Trophoblast cell (in vitro differentiated cells and primary cell): ENCODE measurements at regions not wholly inside any gene's neighbourhood (a gene's known extent, or its start where the extent isn't known, plus 50 kb on each side); places are given as distances from the start of the nearest gene placed in this dataset.

Source experiments
- DNase-seq, 2 donors: peaks; one replicate each; pipeline ENCODE4 v3.0.0-alpha.2; 2016
- H2AFZ ChIP-seq: 2 replicates; pipeline ENCODE4 v1.6.1; 2013; ENCODE audit warnings: low read length, moderate library complexity, mild to moderate bottlenecking; ENCODE audit not compliant: insufficient read depth, poor library complexity
- H2AK5ac ChIP-seq: 2 replicates; pipeline ENCODE4 v1.6.1; 2013; ENCODE audit warnings: mild to moderate bottlenecking, low read length
- H2BK120ac ChIP-seq: 2 replicates; pipeline ENCODE4 v1.6.1; 2013; ENCODE audit warnings: low read length, mild to moderate bottlenecking, moderate library complexity; ENCODE audit not compliant: insufficient read depth, poor library complexity
- H2BK12ac ChIP-seq: 2 replicates; pipeline ENCODE4 v1.6.1; 2013; ENCODE audit warnings: mild to moderate bottlenecking, low read length, moderate library complexity
- H2BK5ac ChIP-seq: 2 replicates; pipeline ENCODE4 v1.6.1; 2013; ENCODE audit warnings: low read length, low read depth, moderate library complexity, mild to moderate bottlenecking; ENCODE audit not compliant: poor library complexity
- H3K14ac ChIP-seq: 2 replicates; pipeline ENCODE4 v1.6.1; 2013; ENCODE audit warnings: mild to moderate bottlenecking, low read length
- H3K18ac ChIP-seq: 2 replicates; pipeline ENCODE4 v1.6.1; 2013; ENCODE audit warnings: mild to moderate bottlenecking, low read length
- H3K23ac ChIP-seq: 2 replicates; pipeline ENCODE4 v1.6.1; 2013; ENCODE audit warnings: low read length
- H3K27ac ChIP-seq: 2 replicates; pipeline ENCODE4 v1.5.1; 2013; ENCODE audit warnings: low read depth, mild to moderate bottlenecking, inconsistent platforms, low read length, moderate library complexity
- H3K27me3 ChIP-seq: 2 replicates; pipeline ENCODE4 v1.6.1; 2013; ENCODE audit warnings: inconsistent platforms, mild to moderate bottlenecking, low read length, moderate library complexity; ENCODE audit not compliant: insufficient read depth
- H3K36me3 ChIP-seq, 2 experiments: 1 replicate in 1 of 2; 2 replicates in 1 of 2; pipeline ENCODE4 v1.6.1; 2013; ENCODE audit warnings: low read length in 2 of 2, mild to moderate bottlenecking in 2 of 2, moderate library complexity in 1 of 2; ENCODE audit not compliant: insufficient read depth in 2 of 2, control insufficient read depth in 1 of 2
- H3K4ac ChIP-seq: 2 replicates; pipeline ENCODE4 v1.6.1; 2013; ENCODE audit warnings: low read depth, mild to moderate bottlenecking, low read length, moderate library complexity
- H3K4me1 ChIP-seq, 2 experiments: 1 replicate in 1 of 2; 2 replicates in 1 of 2; pipeline ENCODE4 v1.6.1; 2013; ENCODE audit warnings: low read length in 2 of 2, mild to moderate bottlenecking in 2 of 2, moderate library complexity in 1 of 2; ENCODE audit not compliant: insufficient read depth in 2 of 2, control insufficient read depth in 1 of 2
- H3K4me2 ChIP-seq: 2 replicates; pipeline ENCODE4 v1.6.1; 2013; ENCODE audit warnings: inconsistent platforms, mild to moderate bottlenecking, low read length, moderate library complexity
- H3K4me3 ChIP-seq: 2 replicates; pipeline ENCODE4 v1.5.1; 2013; ENCODE audit warnings: mild to moderate bottlenecking, low read depth, low read length, inconsistent platforms
- H3K79me1 ChIP-seq: one replicate; pipeline ENCODE4 v1.6.1; 2013; ENCODE audit warnings: low read length
- H3K79me2 ChIP-seq: 2 replicates; pipeline ENCODE4 v1.6.1; 2013; ENCODE audit warnings: low read length, mild to moderate bottlenecking; ENCODE audit not compliant: control insufficient read depth, insufficient read depth, poor library complexity
- H3K9ac ChIP-seq: 2 replicates; pipeline ENCODE4 v1.6.1; 2013; ENCODE audit warnings: mild to moderate bottlenecking, low read length
- H3K9me3 ChIP-seq: 2 replicates; pipeline ENCODE4 v1.6.1; 2013; ENCODE audit warnings: low read depth, mild to moderate bottlenecking, control low read depth, inconsistent platforms, low read length; ENCODE audit not compliant: insufficient read depth
- H4K12ac ChIP-seq: 2 replicates; pipeline ENCODE4 v1.6.1; 2013; ENCODE audit warnings: low read depth, mild to moderate bottlenecking, low read length, moderate library complexity
- H4K8ac ChIP-seq: 2 replicates; pipeline ENCODE4 v1.6.1; 2013; ENCODE audit warnings: low read depth, mild to moderate bottlenecking, low read length, moderate library complexity
- H4K91ac ChIP-seq: one replicate; pipeline ENCODE4 v1.6.1; 2013; ENCODE audit warnings: low read depth, mild to moderate bottlenecking, low read length, moderate library complexity
- WGBS: extraction: QIAGEN DNeasy Blood & Tissue Kit; methylation state at CpG from one replicate; pipeline ENCODE4 v1.1.7; 2013; ENCODE audit warnings: missing lambda C conversion rate; ENCODE audit not compliant: insufficient read length, insufficient coverage; ENCODE audit errors: extremely low coverage; 5-methylcytosine and 5-hydroxymethylcytosine counted together

- Histone ChIP-seq H4K91ac (no peak overlapping the region), H3K27me3 (no peaks in the 10 kb centered on the region), H2BK5ac (no peak overlapping the region), H2AK5ac (no peak overlapping the region), H3K4me2 (no peak overlapping the region), H2AFZ (no peak overlapping the region), H3K4ac (no peak overlapping the region), H3K27ac (no peak overlapping the region), H2BK120ac (no peak overlapping the region), H3K79me1 (no peaks in the 10 kb centered on the region), H3K9ac (no peak overlapping the region), H4K8ac (no peak overlapping the region), H3K18ac (no peak overlapping the region), H3K14ac (no peak overlapping the region), H3K79me2 (no peaks in the 10 kb centered on the region), H3K36me3 (no peaks in the 10 kb centered on the region), H3K4me3 (peak overlapping the region; percentile 52), H2BK12ac (no peak overlapping the region), H4K12ac (no peak overlapping the region), H3K23ac (no peak overlapping the region), H3K4me1 (no peaks in the 10 kb centered on the region), H3K9me3 (peaks cover 34% of the 10 kb centered on the region)
- WGBS, result no CpG with 5 or more reads among the region's 26 CpGs
- DNase-seq, result no peak
These were observed 2066.7 kb downstream of the TP53TG3F start for GRCh38 chr16:35525979-35526590.

DNA sequence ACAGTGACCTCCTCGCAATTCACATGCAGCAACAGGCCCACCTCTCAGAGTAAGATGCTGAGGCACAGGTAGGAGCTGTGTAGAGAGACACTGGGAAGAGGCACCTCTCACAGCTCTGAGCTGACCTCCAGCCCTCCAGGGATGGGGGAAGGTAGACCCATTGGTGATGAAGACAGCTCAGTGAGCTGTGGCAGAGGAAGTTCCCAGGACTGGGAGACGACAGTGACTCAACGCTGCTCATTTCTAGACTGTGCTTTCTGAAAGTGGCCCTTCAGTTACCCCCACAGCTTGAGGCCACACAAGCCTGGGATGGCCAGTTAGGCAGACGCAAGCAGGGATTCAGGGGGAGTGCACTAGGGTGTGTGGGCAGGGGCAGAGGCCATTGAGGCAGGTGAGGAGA is 2073.2 kb downstream of the TP53TG3F start:
- H3K27me3 ChIP-seq, result no peaks in the 10 kb centered on the region

DNA sequence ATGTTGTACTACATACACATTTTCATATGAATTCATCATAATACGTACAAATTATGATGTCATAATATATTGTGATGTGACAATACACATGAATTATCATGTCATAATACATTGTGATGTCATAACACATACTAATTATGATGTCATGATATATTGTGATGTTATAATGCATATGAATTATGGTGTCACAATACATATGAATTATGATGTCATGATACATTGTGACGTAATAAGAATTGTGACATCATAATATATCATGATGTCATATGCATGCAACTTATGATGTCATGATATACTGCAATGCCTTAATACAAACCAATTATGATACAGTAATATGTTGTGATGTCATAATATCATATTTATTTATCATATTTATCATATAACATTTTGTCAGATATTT is 2074.3 kb downstream of the TP53TG3F start:
- Histone ChIP-seq H2BK5ac (no peak overlapping the region), H3K18ac (no peak overlapping the region), H3K9me3 (peaks cover 27% of the 10 kb centered on the region), H2AK5ac (no peak overlapping the region), H3K4me3 (no peak overlapping the region), H3K4me2 (no peak overlapping the region), H3K27ac (no peak overlapping the region), H4K91ac (no peak overlapping the region), H3K4ac (no peak overlapping the region), H3K27me3 (no peaks in the 10 kb centered on the region), H3K4me1 (no peaks in the 10 kb centered on the region), H3K23ac (no peak overlapping the region), H2BK120ac (no peak overlapping the region), H3K36me3 (no peaks in the 10 kb centered on the region), H3K14ac (no peak overlapping the region), H4K12ac (no peak overlapping the region), H2AFZ (no peak overlapping the region), H3K9ac (no peak overlapping the region), H2BK12ac (no peak overlapping the region), H3K79me2 (no peaks in the 10 kb centered on the region), H4K8ac (no peak overlapping the region), H3K79me1 (no peaks in the 10 kb centered on the region)
- no CpG with 5 or more reads among the region's 2 CpGs for WGBS
- no peak for DNase-seq

More for the DNA sequence above, 2073.2 kb downstream of the TP53TG3F start:
- Histone ChIP-seq H3K14ac (no peak overlapping the region), H2BK12ac (no peak overlapping the region), H3K18ac (no peak overlapping the region), H2BK5ac (no peak overlapping the region), H4K8ac (no peak overlapping the region), H3K79me1 (no peaks in the 10 kb centered on the region), H3K23ac (no peak overlapping the region), H2BK120ac (no peak overlapping the region), H2AFZ (no peak overlapping the region), H3K9me3 (peaks cover 35% of the 10 kb centered on the region), H4K12ac (no peak overlapping the region), H3K4me2 (no peak overlapping the region), H3K9ac (no peak overlapping the region), H3K4ac (no peak overlapping the region), H2AK5ac (no peak overlapping the region), H3K79me2 (no peaks in the 10 kb centered on the region), H3K27ac (no peak overlapping the region), H3K4me3 (no peak overlapping the region), H3K36me3 (no peaks in the 10 kb centered on the region), H4K91ac (no peak overlapping the region), H3K4me1 (no peaks in the 10 kb centered on the region)
- no peak for DNase-seq
- no CpG with 5 or more reads among the region's 4 CpGs for WGBS

DNA sequence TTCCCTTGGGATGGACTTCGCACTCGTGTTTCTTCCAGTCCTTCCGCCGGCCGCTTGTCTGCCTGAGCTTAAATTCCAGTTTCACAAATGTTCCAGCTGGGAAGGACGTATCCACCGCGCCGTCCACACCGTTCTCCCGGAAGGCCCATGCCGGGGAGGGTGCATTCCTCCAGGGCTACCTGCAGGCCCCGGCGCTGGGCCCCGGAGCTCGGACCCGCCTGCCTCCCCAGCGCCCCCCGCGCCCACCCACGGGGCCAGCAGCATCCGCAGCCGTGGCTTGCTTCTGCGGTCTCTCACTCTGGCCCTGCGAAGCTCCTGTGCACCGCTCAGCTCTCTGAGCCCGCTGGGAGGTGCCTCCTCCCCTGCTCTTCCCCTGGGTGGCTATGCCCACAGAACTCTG is 2084.1 kb downstream of the TP53TG3F start:
- Histone ChIP-seq H3K4me2 (no peak overlapping the region), H3K4me3 (no peak overlapping the region), H4K8ac (no peak overlapping the region), H3K27me3 (no peaks in the 10 kb centered on the region), H2AFZ (no peak overlapping the region), H4K12ac (no peak overlapping the region), H2BK12ac (no peak overlapping the region), H4K91ac (no peak overlapping the region), H3K4me1 (no peaks in the 10 kb centered on the region), H3K23ac (no peak overlapping the region), H3K14ac (no peak overlapping the region), H3K9ac (no peak overlapping the region), H3K79me2 (no peaks in the 10 kb centered on the region), H3K27ac (no peak overlapping the region), H3K36me3 (no peaks in the 10 kb centered on the region), H3K79me1 (no peaks in the 10 kb centered on the region), H3K18ac (no peak overlapping the region), H2AK5ac (no peak overlapping the region), H3K9me3 (peaks cover 18% of the 10 kb centered on the region), H2BK120ac (no peak overlapping the region), H3K4ac (no peak overlapping the region), H2BK5ac (no peak overlapping the region)
- no peak for DNase-seq
- WGBS, result no CpG with 5 or more reads among the region's 27 CpGs
